GM21723 (cell line): ENCODE measurements at regions not wholly inside any gene's neighbourhood (a gene's known extent, or its start where the extent isn't known, plus 50 kb on each side); places are given as distances from the start of the nearest gene placed in this dataset.

Source experiments
- ATAC-seq: cut with Tn5 transposase; IDR thresholded peaks from one replicate; pipeline ENCODE4 v1.9.1; 2021; ENCODE audit warnings: mild to moderate bottlenecking, moderate library complexity; ENCODE audit not compliant: unreplicated experiment

DNA sequence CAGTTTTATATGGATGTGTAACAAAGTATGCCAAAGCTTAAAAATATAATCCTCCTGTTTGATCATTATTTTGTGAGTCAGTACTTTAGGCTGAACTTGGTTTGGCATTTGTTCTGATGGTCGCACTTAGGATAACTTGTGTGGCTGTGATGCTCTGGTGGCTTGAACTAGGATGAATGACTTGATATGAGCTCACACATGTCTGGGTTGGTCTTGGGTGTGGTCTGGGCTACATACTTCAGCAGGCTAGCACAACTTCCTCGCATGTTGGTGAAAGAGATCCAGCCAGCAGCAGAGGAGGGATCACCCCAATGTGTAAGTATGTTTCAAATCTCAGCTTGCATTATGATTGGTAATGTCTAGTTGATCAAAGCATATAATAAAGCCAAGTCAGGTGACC is 969.1 kb upstream of the PCDH9 start:
- ATAC-seq: no peak

GRCh38 chr13:68190818-68191217 is 960.7 kb upstream of the PCDH9 start:
- no peak for ATAC-seq

DNA sequence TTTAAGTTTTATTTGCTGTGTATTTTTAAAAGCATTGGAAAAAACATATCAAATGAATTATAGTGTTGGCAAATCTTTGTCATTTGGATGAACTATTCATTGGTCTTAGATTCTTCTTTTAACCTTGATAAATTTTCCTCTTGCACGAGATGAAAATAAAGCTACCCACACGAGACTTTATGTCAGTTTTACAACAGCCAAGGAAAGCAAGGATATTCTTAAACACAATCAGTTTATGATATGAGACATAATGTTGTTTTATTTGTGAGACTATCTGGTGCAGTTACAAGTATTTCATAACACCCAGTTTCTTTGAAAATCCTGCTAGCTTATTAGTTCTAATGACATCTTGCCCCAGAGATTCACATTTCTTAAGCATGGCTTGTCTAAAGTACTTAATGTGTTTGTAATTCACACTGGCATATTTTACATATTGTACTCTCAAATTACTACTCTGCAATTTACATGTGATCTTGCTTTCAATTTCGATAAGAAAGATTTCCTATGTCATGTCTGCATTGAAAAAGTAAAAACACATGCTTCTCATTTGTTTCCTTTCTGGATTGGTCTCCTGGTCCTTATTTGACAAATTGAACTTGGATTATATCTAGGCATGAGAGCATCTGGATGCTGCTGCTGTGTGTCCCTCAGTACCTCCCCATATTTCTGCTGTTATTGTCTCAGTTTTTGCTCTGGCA is 955.5 kb upstream of the PCDH9 start:
- no peak for ATAC-seq

DNA sequence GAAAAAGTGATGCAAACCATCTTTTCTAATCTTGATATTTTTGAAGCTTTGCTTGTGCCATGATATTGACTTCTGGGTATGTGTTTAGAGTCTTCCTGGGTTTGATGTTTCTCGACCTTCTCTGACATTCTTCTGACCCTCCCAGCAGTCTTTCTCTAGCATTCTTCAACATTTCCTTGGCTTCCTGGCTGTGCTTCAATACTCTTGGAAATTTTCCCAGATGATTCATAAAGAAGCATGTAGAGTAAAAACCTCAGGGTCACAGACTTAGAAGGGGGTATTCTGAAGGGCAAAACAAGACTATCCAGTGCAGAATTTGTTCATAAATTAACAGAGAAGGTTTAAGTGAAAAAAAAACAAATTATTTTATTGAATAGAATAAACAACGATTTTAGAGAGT is 946.3 kb upstream of the PCDH9 start:
- ATAC-seq: no peak

DNA sequence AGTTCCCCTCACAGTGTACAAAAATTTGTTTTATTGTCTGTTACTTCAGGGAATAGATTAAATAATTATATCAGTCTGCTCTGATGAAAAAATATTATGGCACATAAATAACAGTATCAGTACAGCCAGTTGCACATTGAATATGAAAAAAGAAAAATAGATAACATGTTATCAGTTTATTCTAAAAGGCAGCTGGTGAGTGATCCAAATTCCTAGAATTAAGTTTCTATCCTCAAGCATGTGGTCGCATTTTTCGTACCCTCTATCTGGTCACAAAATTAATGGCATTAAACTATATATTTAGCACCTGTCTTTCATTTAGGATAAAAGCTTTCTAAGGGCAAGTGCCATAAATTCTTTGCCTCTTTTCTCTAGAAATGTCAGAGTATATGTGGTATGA is 944.8 kb upstream of the PCDH9 start:
- ATAC-seq: no peak

- ATAC-seq: no peak
Measured at GRCh38 chr13:68173111-68173510, 943.0 kb upstream of the PCDH9 start.

DNA sequence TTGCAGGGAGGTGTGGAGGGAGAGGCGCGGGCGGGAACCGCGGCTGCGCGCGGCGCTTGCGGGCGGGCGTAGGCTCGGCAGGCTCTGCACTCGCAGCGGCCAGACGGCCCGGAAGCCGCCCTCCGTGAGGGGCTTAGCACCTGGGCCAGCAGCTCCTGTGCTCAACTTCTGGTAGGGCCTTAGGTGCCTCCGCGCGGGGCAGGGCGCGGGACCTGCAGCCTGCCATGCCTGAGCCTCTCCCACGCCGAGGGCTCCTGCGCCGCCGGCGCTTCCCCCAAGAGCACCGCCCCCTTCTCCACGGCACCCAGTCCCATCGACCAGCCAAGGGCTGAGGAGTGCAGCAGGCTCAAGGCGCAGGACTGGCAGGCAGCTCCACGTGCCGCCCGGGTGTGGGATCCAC is 940.8 kb upstream of the PCDH9 start:
- no peak for ATAC-seq

DNA sequence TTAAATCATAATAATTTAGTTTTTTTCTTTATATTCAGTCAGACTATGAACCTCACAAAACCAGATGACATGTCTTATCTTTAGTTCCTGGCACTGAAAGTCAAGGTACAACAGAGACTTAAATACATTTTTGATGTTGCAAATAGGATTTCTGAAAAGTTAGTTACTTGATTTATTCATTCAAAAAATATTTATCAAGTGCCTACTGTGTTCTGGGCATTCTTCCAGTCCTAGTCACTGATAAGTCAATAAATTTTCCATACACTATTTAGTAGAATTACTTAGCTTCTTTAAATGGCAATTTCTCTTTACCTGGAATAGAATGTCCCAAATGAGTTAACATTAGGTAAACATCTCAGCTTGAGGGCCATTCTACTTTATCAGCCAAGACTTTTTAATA is 938.3 kb upstream of the PCDH9 start:
- ATAC-seq: no peak

- ATAC-seq: no peak
Measured at GRCh38 chr13:68160466-68160865, 930.3 kb upstream of the PCDH9 start.

- ATAC-seq: no peak
Measured at GRCh38 chr13:68152414-68152813, 922.3 kb upstream of the PCDH9 start.

DNA sequence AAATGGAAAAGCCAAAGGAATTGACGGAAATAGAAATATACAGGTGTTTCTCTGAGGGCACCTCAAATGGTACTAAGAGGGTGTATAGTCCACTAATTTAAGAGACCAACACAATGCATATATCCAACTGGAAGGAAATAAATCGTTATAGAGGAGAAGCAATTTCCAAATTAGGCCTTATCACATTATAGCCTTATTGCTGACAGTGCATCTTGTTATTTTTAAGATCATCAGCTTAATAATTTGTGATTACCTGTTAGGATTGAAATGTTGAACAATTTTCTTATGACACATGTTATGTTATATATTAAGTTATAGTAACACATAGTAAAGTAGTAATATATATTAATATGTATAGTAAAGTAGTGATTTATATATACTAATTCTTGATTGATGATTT is 915.7 kb upstream of the PCDH9 start:
- no peak for ATAC-seq

DNA sequence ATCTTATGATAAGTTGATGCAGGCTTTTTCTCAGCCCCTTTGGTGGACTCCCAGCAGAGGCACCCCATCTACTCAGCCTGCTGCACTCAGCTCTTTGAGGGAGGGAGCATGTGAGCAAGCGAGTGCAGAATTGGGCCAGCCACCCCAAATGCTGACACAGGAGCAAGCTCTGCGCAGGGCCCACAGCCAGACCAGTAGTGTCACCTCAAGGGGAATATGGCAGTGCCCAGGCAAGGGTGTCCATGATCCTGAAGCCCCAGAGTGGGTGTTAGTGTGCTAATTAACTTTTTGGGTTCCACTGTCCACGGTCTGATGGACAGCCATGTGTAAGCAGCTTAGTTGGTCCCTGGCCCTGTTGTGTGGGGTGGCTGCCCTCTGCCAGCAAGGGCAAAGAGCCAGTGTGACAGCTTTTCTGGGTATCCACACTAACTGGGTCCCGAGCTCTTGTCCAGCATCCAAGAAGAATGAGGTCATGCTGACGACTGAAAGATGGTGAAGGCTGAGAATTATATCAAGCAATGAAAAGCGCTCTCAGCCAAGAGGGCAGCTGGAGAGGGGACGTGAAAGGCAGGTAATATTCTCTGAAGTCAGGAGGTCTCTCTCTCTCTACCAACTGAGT is 898.3 kb upstream of the PCDH9 start:
- ATAC-seq: no peak

GRCh38 chr13:68125087-68125480 is 894.9 kb upstream of the PCDH9 start:
- ATAC-seq: no peak

DNA sequence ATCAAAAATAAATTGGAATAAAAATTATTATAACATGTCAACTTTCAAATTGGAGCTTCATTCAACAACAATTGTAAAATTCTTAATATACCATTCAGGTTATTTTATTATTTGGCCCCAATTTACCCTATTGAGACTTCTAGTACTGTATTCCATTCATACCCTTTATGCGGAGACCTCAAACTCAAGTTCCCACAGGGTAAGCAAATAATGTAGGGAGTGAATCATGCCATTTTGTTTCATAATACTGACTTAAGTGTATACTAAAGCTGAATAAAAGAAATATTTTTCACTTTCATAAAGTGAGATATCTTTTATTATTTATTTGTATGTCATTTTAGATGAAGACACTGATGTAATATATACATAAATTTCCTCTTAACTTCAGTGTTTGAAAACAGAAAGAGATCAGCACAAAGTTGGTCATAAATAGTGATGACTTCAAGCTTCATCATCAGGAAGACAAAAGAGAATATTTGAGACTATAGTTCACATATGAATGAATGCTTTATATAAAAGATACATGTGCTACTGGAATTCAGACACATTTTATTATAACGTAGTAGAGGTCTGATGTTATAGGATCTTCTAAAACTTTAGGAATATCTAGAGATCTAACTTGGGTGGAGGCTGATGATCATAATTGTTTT is 894.4 kb upstream of the PCDH9 start:
- ATAC-seq: no peak

DNA sequence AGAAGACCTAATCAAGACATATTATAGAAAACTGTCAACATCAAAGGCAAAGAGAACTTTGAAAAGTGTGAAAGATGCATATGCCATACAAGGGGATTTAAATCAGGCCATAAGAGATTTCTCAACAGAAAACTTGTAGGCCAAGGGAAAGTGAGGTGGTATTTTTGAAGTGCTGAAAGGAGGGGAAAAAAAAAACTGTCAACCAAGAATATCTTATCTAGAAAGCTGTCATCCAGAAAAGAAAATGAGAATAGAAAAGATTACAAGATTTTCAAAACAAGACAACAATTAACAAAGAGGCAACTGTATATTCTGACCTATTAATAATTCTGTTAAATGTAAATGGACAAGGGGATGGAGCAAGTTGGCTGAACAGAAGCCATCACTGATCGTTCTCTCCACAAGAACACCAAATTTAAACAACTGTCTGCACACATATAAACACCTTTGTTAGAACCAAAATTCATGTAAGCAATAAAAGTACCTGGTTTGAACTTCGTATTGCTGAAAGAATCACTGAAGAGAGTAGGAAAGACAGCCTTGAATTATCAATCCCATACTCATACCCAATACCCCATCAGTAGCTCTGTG is 880.1 kb upstream of the PCDH9 start:
- ATAC-seq: no peak

- ATAC-seq: no peak
Measured at GRCh38 chr13:68107667-68108066, 877.5 kb upstream of the PCDH9 start.

DNA sequence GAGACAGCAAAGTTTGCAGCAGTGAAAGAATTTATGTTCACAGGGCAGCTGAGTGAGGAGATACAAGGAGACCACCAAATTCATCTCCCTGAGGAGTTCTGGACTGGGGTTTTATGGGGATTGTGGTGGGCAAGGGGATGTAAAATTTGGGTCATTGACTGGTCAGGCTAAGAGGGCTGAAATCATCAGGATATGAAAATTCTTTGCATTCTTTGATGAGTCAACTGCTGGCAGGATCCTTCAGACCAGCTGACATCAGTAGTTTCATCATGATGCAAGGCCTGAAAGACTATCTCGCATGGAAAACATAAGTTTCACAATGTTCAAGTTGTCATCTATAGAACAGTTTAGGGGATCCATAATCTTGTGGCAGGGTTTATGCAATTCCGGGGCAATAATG is 869.5 kb upstream of the PCDH9 start:
- ATAC-seq: no peak

- ATAC-seq: no peak
Measured at GRCh38 chr13:68081061-68081460, 850.9 kb upstream of the PCDH9 start.

- no peak for ATAC-seq
Measured at GRCh38 chr13:68078874-68079273, 848.7 kb upstream of the PCDH9 start.

- ATAC-seq: no peak
Measured at GRCh38 chr13:68078469-68078868, 848.3 kb upstream of the PCDH9 start.

DNA sequence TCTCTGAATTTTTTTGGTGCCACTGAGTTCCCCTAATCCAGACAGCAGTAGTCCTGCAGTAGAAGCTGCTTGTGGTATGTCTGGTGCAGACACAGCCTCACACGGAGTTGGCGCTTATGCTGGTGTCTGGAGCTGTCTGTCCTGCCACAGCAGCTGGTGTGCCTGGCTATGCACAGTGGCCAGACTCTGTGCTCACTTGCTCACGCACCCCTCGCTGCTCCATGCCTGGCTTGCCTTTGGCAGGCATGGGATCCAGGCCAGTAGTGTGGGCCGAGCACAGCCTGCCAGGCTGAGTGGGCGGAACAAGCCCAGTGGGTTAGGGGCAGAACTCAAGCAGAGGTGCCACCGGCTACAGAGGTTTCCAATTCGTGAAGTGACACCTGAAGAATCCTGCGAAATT is 845.9 kb upstream of the PCDH9 start:
- ATAC-seq: no peak

DNA sequence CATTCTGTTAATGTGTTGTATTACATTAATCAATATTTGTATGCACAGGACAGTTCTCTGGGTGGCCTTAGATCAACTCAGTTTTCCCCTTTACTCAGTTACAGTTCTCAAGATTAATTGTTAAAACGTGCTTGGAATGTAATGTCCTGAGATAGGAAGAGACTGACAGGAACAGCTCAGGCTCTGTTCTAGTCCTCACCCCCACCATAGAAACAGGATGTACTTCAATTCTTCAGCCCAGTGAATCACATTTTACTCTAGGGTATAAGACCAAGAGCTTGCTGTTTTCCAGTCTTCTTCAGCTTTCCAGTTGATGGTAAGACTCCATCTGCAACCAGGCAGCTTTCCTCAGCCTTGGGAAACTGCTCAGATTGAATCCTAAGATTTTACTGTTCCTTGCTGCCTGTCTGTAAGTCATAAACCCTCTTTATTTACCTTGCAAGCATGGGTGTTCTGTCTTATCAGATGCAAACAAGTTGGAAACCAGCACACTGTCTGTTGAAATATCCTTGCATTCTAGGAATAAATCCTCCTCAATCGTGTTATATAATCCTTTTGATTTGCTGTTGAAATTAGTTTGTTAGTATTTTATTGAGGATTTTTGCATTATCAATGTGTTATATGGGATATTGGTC is 836.9 kb upstream of the PCDH9 start:
- no peak for ATAC-seq
